Caki2 (cell line): ENCODE measurements at regions not wholly inside any gene's neighbourhood (a gene's known extent, or its start where the extent isn't known, plus 50 kb on each side); places are given as distances from the start of the nearest gene placed in this dataset.
A peak's percentile ranks its signal among the peaks of the same experiment; 100 is the strongest.

Source experiments
- DNase-seq: peaks from one replicate; pipeline ENCODE4 v3.0.0-alpha.2; 2015; ENCODE audit warnings: low read depth
- in situ Hi-C: cut with HindIII; loops from 2 replicates; pipeline ENCODE4 v1.10.0; 2016; ENCODE audit warnings: low sequenced_read_pairs, low pct_unique_long_range_greater_than_20kb, mixed read lengths

- DNase-seq, result no peak
- in situ Hi-C loops, result no loop called here
Measured at GRCh38 chr2:34954758-34955157, 1355.7 kb upstream of the FAM98A start.

- DNase-seq, result no peak
- in situ Hi-C loops, result no loop called here
Measured at GRCh38 chr2:34950797-34951196, 1351.7 kb upstream of the FAM98A start.

DNA sequence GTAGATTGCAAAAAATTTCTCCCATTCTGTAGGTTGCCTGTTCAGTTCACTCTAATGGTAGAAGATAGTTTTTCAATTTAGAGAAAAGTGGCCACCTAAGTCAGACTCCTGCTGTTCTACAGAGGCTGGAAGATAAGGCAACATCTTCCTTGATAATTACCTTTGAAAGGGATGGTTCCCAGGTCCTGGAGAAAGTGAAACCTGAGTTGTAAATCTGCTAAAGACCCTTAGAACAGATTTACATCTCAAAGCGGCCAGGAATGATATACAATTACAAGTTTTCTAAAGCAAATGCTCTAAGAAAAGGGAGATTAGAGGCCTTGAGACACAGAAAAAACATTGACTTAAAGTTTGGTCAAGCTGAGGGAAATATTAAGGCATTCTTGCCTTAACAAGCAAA is 1350.2 kb upstream of the FAM98A start:
- no peak for DNase-seq

DNA sequence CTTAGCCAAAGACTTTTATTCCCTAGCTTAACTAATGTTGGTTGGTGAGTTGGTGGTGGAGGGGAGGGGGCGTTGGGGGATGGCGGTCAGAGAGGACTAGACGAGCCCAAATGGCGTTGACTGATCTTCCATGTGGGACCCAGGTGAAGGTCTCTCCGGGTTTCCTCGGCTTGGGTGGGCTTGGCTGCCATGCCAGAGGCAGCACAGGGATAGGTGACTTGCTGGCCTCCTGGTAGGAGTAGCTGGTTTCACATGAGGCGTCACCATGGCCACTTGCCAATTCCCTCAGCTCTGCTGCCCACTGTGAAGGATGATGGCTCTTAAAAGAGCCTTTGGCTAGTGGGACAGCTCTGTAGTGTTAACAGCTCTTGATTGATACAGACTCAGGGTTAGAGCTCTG is 1337.0 kb upstream of the FAM98A start:
- no peak for DNase-seq

More for the DNA sequence above, 1350.2 kb upstream of the FAM98A start:
- in situ Hi-C loops, result no loop called here

GRCh38 chr2:34912084-34912483 is 1313.0 kb upstream of the FAM98A start:
- in situ Hi-C loops, result no loop called here
- DNase-seq, result no peak

More for the DNA sequence above, 1337.0 kb upstream of the FAM98A start:
- in situ Hi-C loops, result no loop called here

DNA sequence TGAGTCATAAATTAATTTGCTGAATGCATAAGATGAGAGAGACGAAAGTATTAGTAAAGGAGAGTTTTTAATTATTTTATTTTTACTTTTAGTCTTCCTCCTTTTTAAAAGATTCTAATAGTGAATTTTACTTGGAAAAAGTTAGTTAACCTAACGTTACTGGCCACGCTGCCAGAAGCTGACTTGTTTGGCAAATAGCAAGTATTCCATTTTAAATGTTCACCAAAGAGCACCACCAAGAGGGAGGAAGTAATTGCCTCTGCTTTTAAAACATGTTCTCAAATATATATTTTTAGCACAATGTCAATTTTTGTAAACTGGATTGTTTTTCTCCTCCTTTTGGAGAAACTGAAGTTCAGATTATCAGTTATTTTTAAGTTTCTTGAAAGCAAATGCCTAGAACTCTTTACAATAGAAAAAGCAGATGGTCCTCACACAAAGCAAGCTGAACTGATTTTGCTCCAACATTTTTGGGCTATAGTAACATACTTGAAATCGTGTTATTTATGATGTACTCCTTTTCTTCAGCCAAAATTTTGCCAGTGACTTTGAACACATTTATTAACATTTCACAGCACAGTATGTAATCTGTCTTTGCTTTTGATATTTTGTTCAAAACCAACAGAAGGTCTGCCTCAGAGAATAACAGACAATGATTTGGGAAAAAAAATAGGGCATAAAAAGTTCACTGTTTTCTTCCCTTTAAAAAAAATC is 1311.0 kb upstream of the FAM98A start:
- in situ Hi-C loops, result no loop called here
- no peak for DNase-seq

DNA sequence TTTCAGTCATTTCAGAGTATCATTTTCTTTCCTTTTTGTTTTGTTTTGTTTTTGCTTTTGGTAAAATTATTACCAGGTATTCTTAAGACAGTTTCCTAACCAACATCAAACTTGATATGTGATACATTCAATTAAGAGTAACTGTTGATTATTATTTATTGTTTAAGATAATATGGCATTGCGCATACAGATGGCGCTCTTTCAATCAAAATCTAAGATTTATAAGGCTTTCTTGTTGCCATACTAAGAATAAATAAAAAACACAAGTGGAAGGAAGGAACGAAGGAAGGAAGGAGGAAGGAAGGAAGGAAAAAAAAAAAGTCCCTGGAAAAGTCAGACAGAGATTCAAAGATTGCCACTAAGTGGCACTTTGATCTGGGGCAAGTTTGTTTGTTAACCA is 1308.7 kb upstream of the FAM98A start:
- DNase-seq, result no peak
- in situ Hi-C loops, result no loop called here

- in situ Hi-C loops, result no loop called here
Measured at GRCh38 chr2:34901739-34902138, 1302.6 kb upstream of the FAM98A start.

DNA sequence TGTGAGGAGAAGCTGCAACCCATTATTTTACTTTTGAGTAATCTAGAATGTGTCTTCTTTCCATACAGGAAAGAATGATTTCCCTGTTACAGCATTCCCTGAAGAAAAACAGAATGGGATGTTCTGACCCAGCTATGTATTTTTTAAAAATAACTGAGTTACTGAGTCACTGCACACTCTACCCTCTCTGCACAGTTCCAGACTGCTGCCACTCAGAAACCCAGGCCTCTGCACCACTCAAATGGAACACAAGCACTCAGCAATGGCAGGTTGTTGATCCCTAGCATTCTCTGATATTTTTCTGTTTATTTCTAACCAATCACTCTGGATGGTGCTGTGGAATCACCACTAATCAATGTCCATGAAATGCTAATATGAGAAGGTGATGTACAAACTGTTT is 1300.0 kb upstream of the FAM98A start:
- DNase-seq, result peak; percentile 19
- in situ Hi-C loops, result no loop called here

More at GRCh38 chr2:34901739-34902138, 1302.6 kb upstream of the FAM98A start:
- DNase-seq, result no peak

DNA sequence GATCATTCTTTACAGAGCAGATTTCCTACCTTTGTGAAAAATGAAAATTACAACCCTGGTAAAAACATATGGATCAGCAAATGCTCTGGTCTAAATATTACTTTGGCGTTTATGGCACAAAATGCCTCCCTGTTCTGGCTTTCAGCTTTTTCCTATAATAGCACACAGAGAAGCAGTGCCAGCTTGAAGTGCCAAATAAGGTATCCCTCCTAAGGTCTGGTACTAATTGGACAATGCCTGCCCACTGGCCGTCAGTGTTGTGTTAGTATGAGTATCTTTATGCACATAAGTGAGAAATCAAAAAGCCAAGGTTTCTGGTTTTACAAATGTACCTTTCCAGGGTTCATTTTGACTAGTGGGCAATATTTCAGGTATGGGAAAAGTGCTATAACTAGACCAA is 1293.7 kb upstream of the FAM98A start:
- in situ Hi-C loops, result no loop called here
- DNase-seq, result no peak

GRCh38 chr2:34892256-34892655 is 1293.2 kb upstream of the FAM98A start:
- no peak for DNase-seq
- in situ Hi-C loops, result no loop called here

DNA sequence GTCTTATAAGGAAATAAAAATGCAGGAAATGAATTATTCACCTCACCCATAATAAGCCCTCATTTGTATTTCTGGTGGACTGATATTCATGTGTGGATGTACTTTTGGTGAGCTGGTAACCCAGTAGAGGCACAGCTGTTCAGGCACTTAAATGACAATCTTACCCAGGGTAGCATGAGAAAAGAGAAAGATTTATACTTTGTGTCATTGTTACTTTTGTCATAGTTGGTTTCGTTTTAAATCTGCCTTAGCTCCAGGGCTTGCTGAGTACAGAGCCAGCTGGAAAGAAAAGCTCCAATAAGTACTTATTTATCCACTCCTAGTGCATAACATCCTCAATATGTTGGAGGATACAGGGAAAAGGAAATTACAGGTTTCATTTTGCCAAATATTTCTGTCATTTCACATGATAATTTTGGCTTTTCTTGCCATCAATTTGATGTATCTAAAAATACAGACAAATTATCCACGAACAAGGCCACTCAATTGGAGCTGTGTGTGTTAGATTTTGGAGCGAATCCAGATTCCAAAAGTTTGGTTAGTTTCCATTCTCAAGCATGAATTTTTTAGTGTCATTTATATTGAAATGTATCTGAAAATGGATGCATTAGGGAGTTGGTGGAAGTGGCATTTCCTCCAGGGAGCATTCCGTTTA is 1276.1 kb upstream of the FAM98A start:
- no peak for DNase-seq
- in situ Hi-C loops, result no loop called here

- in situ Hi-C loops, result no loop called here
- no peak for DNase-seq
Measured at GRCh38 chr2:34853646-34854045, 1254.5 kb upstream of the FAM98A start.

DNA sequence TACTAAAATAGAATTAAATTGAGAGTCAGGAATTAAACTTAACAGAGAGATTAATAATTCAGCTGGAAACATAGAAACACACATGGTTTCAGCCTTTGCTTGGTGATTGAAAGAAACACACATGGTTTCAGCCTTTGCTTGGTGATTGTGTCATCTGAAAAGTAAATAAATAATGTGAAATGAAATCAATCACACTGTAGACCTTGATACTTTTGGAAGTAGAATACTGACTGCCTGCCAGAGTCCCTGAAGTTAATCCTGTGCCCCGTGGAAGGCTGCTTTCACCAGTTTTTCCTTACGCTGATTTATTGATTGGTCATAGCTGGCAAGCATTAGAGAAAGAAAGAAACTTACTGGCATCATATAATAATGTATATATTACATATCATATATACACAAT is 1252.7 kb upstream of the FAM98A start:
- in situ Hi-C loops, result no loop called here
- no peak for DNase-seq

- in situ Hi-C loops, result no loop called here
Measured at GRCh38 chr2:34849827-34850226, 1250.7 kb upstream of the FAM98A start.

GRCh38 chr2:34848691-34849090 is 1249.6 kb upstream of the FAM98A start:
- in situ Hi-C loops, result no loop called here
- DNase-seq, result no peak

More at GRCh38 chr2:34849827-34850226, 1250.7 kb upstream of the FAM98A start:
- DNase-seq, result no peak

GRCh38 chr2:34848132-34848531 is 1249.0 kb upstream of the FAM98A start:
- no peak for DNase-seq
- in situ Hi-C loops, result no loop called here

GRCh38 chr2:34844629-34845028 is 1245.5 kb upstream of the FAM98A start:
- in situ Hi-C loops, result no loop called here
- no peak for DNase-seq

- DNase-seq, result no peak
- in situ Hi-C loops, result no loop called here
Measured at GRCh38 chr2:34838408-34838807, 1239.3 kb upstream of the FAM98A start.

DNA sequence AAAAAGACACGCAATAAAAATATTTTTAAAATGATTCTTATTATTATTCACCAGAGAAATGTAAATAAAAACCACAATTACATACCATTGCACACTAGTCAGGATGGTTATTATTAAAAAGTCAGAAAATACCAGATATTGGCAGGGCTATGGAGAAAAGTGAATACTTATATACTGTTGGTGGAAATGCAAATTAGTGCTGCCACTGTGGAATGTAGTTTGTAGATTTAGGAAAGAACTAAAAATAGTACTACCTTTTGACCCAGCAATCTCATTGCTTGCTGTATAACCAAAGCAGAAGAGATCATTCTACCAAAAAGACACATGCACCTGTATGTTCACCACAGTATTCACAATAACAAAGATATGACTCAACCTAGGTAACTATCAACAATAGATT is 1237.3 kb upstream of the FAM98A start:
- in situ Hi-C loops, result no loop called here
- no peak for DNase-seq
